Type B pancreatic cell (in vitro differentiated cells): ENCODE measurements at regions not wholly inside any gene's neighbourhood (a gene's known extent, or its start where the extent isn't known, plus 50 kb on each side); places are given as distances from the start of the nearest gene placed in this dataset.

ENCODE experiments used
- DNase-seq: peaks from one replicate; pipeline ENCODE4 v3.0.0; 2021; ENCODE audit warnings: mixed read lengths; ENCODE audit not compliant: unreplicated experiment; ENCODE audit errors: extremely low spot score
- H3K27ac Mint-ChIP-seq: 2 replicates; pipeline ENCODE4 v1.8.0; 2021; ENCODE audit warnings: mild to moderate bottlenecking, mixed read lengths
- H3K27me3 Mint-ChIP-seq: 2 replicates; pipeline ENCODE4 v1.8.0; 2021; ENCODE audit warnings: mixed read lengths
- H3K36me3 Mint-ChIP-seq: 2 replicates; pipeline ENCODE4 v1.8.0; 2021; ENCODE audit warnings: mixed read lengths
- H3K4me1 Mint-ChIP-seq: one replicate; pipeline ENCODE4 v1.8.0; 2021; ENCODE audit warnings: mixed read lengths; ENCODE audit not compliant: unreplicated experiment
- H3K4me3 Mint-ChIP-seq: 2 replicates; pipeline ENCODE4 v1.8.0; 2021; ENCODE audit warnings: mild to moderate bottlenecking, mixed read lengths
- H3K9me3 Mint-ChIP-seq: 2 replicates; pipeline ENCODE4 v1.8.0; 2021; ENCODE audit warnings: mixed read lengths
- TF ChIP-seq, protein P1 (sequence below): fragments of 200-600 bp; sonication (generic); conservative IDR thresholded peaks from 2 replicates; pipeline ENCODE4 v1.5.0; 2021; ENCODE audit warnings: antibody characterized with exemption, mild to moderate bottlenecking

DNA sequence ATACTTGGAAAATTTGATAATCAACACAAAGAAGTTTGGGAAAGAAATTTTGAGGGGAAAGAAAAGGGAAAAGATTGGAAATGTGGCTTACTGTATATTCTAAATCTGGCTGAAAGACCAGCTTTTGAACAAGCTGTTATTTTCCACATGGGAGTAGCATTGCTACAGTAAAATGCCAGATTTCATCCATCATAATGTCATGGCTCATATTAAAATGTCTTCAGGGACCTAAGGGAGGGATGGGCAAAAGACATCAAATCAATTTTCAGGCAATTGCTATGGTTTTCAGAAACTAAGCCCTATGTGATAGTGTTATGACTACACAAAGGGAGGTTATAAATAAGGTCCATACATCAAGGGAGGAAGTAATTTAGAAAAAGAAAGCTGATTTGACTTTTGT is 1116.9 kb upstream of the CELF2 start:
- H3K9me3 Mint-ChIP-seq: no peaks in the 10 kb centered on the region
- TF ChIP-seq, protein P1, sequence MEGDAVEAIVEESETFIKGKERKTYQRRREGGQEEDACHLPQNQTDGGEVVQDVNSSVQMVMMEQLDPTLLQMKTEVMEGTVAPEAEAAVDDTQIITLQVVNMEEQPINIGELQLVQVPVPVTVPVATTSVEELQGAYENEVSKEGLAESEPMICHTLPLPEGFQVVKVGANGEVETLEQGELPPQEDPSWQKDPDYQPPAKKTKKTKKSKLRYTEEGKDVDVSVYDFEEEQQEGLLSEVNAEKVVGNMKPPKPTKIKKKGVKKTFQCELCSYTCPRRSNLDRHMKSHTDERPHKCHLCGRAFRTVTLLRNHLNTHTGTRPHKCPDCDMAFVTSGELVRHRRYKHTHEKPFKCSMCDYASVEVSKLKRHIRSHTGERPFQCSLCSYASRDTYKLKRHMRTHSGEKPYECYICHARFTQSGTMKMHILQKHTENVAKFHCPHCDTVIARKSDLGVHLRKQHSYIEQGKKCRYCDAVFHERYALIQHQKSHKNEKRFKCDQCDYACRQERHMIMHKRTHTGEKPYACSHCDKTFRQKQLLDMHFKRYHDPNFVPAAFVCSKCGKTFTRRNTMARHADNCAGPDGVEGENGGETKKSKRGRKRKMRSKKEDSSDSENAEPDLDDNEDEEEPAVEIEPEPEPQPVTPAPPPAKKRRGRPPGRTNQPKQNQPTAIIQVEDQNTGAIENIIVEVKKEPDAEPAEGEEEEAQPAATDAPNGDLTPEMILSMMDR: no peak
- no peaks in the 10 kb centered on the region for H3K27me3 Mint-ChIP-seq
- no peak overlapping the region for H3K27ac Mint-ChIP-seq
- no peak for DNase-seq
- H3K4me1 Mint-ChIP-seq: no peaks in the 10 kb centered on the region
- H3K36me3 Mint-ChIP-seq: no peaks in the 10 kb centered on the region
- H3K4me3 Mint-ChIP-seq: no peak overlapping the region

DNA sequence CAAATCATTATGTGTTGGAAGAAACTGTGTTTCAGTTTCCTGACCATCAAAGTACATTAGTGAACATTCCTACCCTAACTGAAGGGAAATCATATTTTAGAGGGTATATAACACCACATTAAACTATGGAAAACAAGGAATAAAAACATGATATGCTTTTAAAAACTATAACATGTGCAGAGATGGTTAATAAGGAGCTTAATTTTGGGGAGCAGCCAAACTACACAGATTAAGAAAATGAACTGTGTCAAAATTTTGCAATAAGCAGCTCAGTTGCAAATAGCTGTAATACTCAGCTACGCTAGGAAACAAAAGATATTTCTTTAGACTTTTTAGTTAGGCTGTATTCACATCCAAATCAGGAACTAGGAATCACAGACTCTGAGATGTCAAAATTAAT is 1115.7 kb upstream of the CELF2 start:
- no peaks in the 10 kb centered on the region for H3K4me1 Mint-ChIP-seq
- DNase-seq: no peak

DNA sequence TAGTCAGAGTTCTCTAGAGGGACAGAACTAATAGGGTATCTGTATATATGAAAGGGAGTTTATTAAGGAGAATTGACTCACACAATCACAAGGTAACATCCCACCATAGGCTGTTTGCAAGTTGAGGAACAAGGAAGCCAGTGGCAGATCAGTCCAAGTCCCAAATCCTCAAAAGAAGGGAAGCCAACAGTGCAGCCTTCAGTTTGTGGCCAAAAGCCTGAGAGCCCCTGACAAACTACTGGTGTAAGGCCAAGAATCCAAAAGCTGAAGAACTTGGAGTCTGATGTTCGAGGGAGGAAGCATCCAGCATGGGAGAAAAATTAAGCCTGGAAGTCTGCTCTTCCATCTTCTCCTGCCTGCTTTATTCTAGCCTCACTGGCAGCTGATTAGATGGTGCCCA is 1107.2 kb upstream of the CELF2 start:
- Mint-ChIP-seq H3K4me3 (no peak overlapping the region), H3K27ac (no peak overlapping the region), H3K9me3 (no peaks in the 10 kb centered on the region), H3K27me3 (peaks cover 3% of the 10 kb centered on the region), H3K4me1 (no peaks in the 10 kb centered on the region), H3K36me3 (peaks cover 3% of the 10 kb centered on the region)
- no peak for DNase-seq
- TF ChIP-seq, protein P1: no peak

More for the DNA sequence above, 1115.7 kb upstream of the CELF2 start:
- Mint-ChIP-seq H3K27ac (no peak overlapping the region), H3K36me3 (no peaks in the 10 kb centered on the region), H3K27me3 (no peaks in the 10 kb centered on the region), H3K9me3 (no peaks in the 10 kb centered on the region), H3K4me3 (no peak overlapping the region)
- TF ChIP-seq, protein P1: no peak

- DNase-seq: no peak
- H3K4me3 Mint-ChIP-seq: no peak overlapping the region
Measured at GRCh38 chr10:9911488-9911887, 1106.2 kb upstream of the CELF2 start.

DNA sequence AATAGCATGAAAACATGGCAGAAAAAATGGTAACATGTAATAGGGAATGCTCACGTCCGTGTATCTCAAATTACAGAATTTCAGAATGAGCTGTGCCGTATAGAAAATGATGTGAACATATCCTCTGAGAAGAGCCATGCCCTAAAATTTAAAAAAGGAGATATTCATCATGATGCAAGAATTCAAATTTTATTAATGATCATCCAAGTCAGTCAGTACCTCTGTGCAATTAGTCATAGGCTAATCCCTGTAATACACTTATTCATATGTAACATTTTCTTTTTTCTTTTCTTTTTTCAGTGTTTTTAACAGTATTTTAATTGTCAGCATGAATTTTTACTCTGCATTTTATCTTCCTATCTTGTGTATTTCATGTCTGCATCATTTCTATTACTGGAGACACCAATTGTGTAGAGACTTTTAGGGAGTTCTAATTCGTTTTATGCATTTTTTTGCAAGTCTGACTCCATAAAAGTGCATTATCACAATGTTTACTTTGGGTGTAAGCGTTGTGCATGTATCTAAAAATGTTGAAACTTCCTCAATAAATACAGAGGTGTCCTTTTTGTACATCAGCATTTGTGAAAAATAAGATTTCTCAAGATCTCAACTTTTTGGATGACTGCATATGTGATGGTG is 1103.7 kb upstream of the CELF2 start:
- H3K4me1 Mint-ChIP-seq: no peaks in the 10 kb centered on the region
- H3K27ac Mint-ChIP-seq: no peak overlapping the region
- peaks cover 3% of the 10 kb centered on the region for H3K27me3 Mint-ChIP-seq
- no peak overlapping the region for H3K4me3 Mint-ChIP-seq
- TF ChIP-seq, protein P1: no peak
- H3K9me3 Mint-ChIP-seq: no peaks in the 10 kb centered on the region
- no peak for DNase-seq
- H3K36me3 Mint-ChIP-seq: peaks cover 3% of the 10 kb centered on the region

More at GRCh38 chr10:9911488-9911887, 1106.2 kb upstream of the CELF2 start:
- TF ChIP-seq, protein P1: no peak
- Mint-ChIP-seq H3K4me1 (no peaks in the 10 kb centered on the region), H3K27me3 (peaks cover 3% of the 10 kb centered on the region), H3K36me3 (peaks cover 3% of the 10 kb centered on the region), H3K9me3 (no peaks in the 10 kb centered on the region), H3K27ac (no peak overlapping the region)
